Stomach (tissue), 8 donors: ENCODE measurements at regions not wholly inside any gene's neighbourhood (a gene's known extent, or its start where the extent isn't known, plus 50 kb on each side); places are given as distances from the start of the nearest gene placed in this dataset.

Source experiments
- DNase-seq, 2 donors: peaks; one replicate each; pipeline versions ENCODE4 v3.0.0 to v3.0.0-alpha.2; 2013 to 2019
- H3K27ac ChIP-seq, 5 donors: fragments of 200-600 bp in 4 of 5; sonication (generic) in 4 of 5; one replicate each; pipeline ENCODE4 v1.5.1; 2013 to 2019; ENCODE audit warnings: mild to moderate bottlenecking in 1 of 5, moderate library complexity in 1 of 5
- H3K27me3 ChIP-seq, 3 donors: fragments of 200-600 bp; sonication (generic); one replicate each; pipeline ENCODE4 v1.5.1; 2017 to 2019; ENCODE audit warnings: mixed run types in 1 of 3
- H3K36me3 ChIP-seq, 4 donors: fragments of 200-600 bp; sonication (generic); 1 replicate in 3 of 4; 2 replicates in 1 of 4; pipeline ENCODE4 v1.5.1; 2016 to 2019
- H3K4me1 ChIP-seq, 4 donors: fragments of 200-600 bp; sonication (generic); one replicate each; pipeline ENCODE4 v1.5.1; 2016 to 2019
- H3K4me3 ChIP-seq, 4 donors: fragments of 200-600 bp; sonication (generic) in 3 of 4; one replicate each; pipeline ENCODE4 v1.5.1; 2016 to 2019; ENCODE audit warnings: mild to moderate bottlenecking in 1 of 4
- H3K9me3 ChIP-seq, 4 donors: fragments of 200-600 bp; sonication (generic); one replicate each; pipeline ENCODE4 v1.5.1; 2016 to 2019
- CTCF ChIP-seq, 7 experiments: fragments of 450-650 bp in 4 of 7; fragments of 200-600 bp in 3 of 7; sonication (generic) in 3 of 7; IDR thresholded peaks; one replicate each; pipeline ENCODE4 v1.5.1; 2016 to 2019; ENCODE audit warnings: antibody characterized with exemption in 7 of 7, control low read depth in 2 of 7, mild to moderate bottlenecking in 1 of 7
- EP300 ChIP-seq: sonication (generic); formaldehyde crosslinking; IDR thresholded peaks from one replicate; pipeline ENCODE4 v1.6.1; 2017; ENCODE audit warnings: antibody characterized with exemption
- POLR2A ChIP-seq, 4 donors: fragments of 450-650 bp; IDR thresholded peaks; one replicate each; pipeline ENCODE4 v1.6.1; 2016; ENCODE audit warnings: antibody characterized with exemption in 4 of 4, control low read depth in 2 of 4, mild to moderate bottlenecking in 1 of 4, moderate library complexity in 1 of 4
- POLR2AphosphoS5 ChIP-seq, 3 donors: sonication (generic); formaldehyde crosslinking; IDR thresholded peaks; one replicate each; pipeline ENCODE4 v1.6.1; 2016; ENCODE audit warnings: antibody characterized with exemption in 3 of 3
- WGBS, 5 donors: extraction: QIAGEN DNeasy Blood & Tissue Kit in 3 of 5; methylation state at CpG; one replicate each; pipeline versions ENCODE4 v1.1.5 to v1.1.7; 2013 to 2018; 5-methylcytosine and 5-hydroxymethylcytosine counted together
- intact Hi-C: fragments of 100-400 bp; cut with DNase I; formaldehyde crosslinking; loops from one replicate; pipeline ENCODE4 v1.15.1; 2023; ENCODE audit warnings: low total_unique reads
- donor health status: healthy with polysubstance abuse.
- donor health status: Bipolar disorder and iron deficiency.
- donor health status: healthy.

- TF ChIP-seq EP300 (no peak), POLR2A (IDR thresholded peaks at IDR 0.05) (no peak), POLR2AphosphoS5 (IDR thresholded peaks at IDR 0.05) (no peak), CTCF (IDR thresholded peaks at IDR 0.05) (no peak)
- intact Hi-C loops = no loop called here
- Histone ChIP-seq H3K4me1 (no peaks in the 10 kb centered on the region), H3K9me3 (no peaks in the 10 kb centered on the region), H3K36me3 (no peaks in the 10 kb centered on the region), H3K27me3 (no peaks in the 10 kb centered on the region), H3K4me3 (no peak overlapping the region), H3K27ac (no peak overlapping the region)
- WGBS, 5 donors = 88 to 94% (median 91%) methylated on average over 2 of the region's 2 CpGs
- no peak for DNase-seq
Observed at GRCh38 chr14:87325741-87326140, 667.2 kb downstream of the GALC start.

GRCh38 chr14:87323191-87323590, 669.8 kb downstream of the GALC start:
- no peaks in the 10 kb centered on the region for H3K4me1 ChIP-seq
- H3K27ac ChIP-seq = no peak overlapping the region
- 82 to 91% (median 88%) methylated on average over 2 of the region's 2 CpGs for WGBS, 5 donors
- no peaks in the 10 kb centered on the region for H3K27me3 ChIP-seq
- no peak overlapping the region for H3K4me3 ChIP-seq
- TF ChIP-seq POLR2A (IDR thresholded peaks at IDR 0.05) (no peak), POLR2AphosphoS5 (IDR thresholded peaks at IDR 0.05) (no peak), EP300 (no peak), CTCF (IDR thresholded peaks at IDR 0.05) (no peak)
- DNase-seq = no peak
- intact Hi-C loops = no loop called here
- H3K9me3 ChIP-seq = no peaks in the 10 kb centered on the region
- no peaks in the 10 kb centered on the region for H3K36me3 ChIP-seq

GRCh38 chr14:87321548-87321947, 671.4 kb downstream of the GALC start:
- no peak for TF ChIP-seq POLR2A (IDR thresholded peaks at IDR 0.05)
- TF ChIP-seq EP300 = no peak
- TF ChIP-seq POLR2AphosphoS5 (IDR thresholded peaks at IDR 0.05) = no peak
- TF ChIP-seq CTCF (IDR thresholded peaks at IDR 0.05) = no peak
- no peak overlapping the region for H3K4me3 ChIP-seq
- H3K4me1 ChIP-seq = no peaks in the 10 kb centered on the region
- H3K9me3 ChIP-seq = no peaks in the 10 kb centered on the region
- WGBS, 5 donors = 57 to 82% (median 78%) methylated on average over 1 of the region's 1 CpG
- H3K27ac ChIP-seq = no peak overlapping the region
- H3K27me3 ChIP-seq = no peaks in the 10 kb centered on the region
- DNase-seq = no peak
- no peaks in the 10 kb centered on the region for H3K36me3 ChIP-seq
- intact Hi-C loops = no loop called here

- WGBS, 5 donors = 57 to 79% (median 66%) methylated on average over 3 of the region's 3 CpGs
- Histone ChIP-seq H3K27me3 (no peaks in the 10 kb centered on the region), H3K4me3 (no peak overlapping the region), H3K9me3 (no peaks in the 10 kb centered on the region), H3K36me3 (no peaks in the 10 kb centered on the region), H3K4me1 (no peaks in the 10 kb centered on the region), H3K27ac (no peak overlapping the region)
- TF ChIP-seq POLR2A (IDR thresholded peaks at IDR 0.05) (no peak), EP300 (no peak), CTCF (IDR thresholded peaks at IDR 0.05) (no peak), POLR2AphosphoS5 (IDR thresholded peaks at IDR 0.05) (no peak)
- DNase-seq = no peak
- intact Hi-C loops = no loop called here
Observed at GRCh38 chr14:87312894-87313205, 680.1 kb downstream of the GALC start.
